ENCODE measurements at regions not wholly inside any gene's neighbourhood (a gene's known extent, or its start where the extent isn't known, plus 50 kb on each side); places are given as distances from the start of the nearest gene placed in this dataset.

DNA sequence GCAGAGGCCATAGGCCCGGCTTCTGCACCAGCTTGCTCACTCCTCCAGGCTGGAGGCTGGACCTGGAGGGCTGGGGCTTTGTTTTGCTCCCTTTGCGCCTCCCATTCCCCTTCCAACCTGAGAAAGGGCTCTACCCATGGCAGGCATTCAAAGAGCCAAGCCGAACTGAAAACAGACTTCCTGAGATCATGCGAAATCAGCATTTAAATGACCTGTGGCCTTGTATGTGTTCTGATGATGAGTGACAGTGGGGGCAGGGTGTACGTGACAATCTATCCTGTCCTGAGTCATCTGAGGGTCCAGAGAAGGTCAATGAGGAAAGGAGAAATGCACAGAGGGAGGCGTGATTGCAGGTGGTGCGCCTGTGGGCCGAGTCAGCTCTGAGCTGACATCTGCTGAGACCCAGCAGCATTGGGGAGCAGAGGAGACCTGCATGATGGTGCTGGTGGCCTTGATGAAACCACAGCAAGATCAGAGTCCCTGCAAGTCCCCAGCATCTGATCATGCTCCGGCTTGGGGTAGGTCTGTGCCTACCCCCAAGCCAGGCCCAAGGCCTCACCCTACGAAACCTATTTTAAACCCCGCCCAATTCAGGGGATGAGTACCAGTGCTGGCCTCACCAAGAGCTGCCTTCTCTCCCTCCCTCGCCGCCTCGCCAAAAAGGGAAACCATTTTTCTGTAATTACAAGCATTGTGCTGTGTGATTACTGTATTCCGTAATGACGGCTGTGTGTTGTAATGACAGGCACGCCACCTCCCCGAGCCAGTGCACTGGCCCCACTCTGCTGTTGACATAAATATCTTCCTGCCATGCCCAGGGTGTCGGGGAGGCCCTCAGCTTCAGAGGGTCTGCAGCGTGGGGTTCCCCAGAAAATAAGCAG lies 95.2 kb upstream of the ANO1 start:
- ATAC-seq (ENCODE audit: low read depth) (no peak), DNase-seq (no peak)
- Mint-ChIP-seq H3K9me3 (ENCODE audit: insufficient read depth) (no peaks in the 10 kb centered on the region), H3K4me3 (no peak overlapping the region), H3K27ac (peak overlapping the region; percentile 37), H3K4me1 (peaks cover 9% of the 10 kb centered on the region), H3K27me3 (peaks cover 54% of the 10 kb centered on the region)
- Histone ChIP-seq H3K36me3 (replicated peaks in 1 of 2; ENCODE audit: control extremely low read depth in 1 of 2, control insufficient read depth in 1 of 2, extremely low read depth in 1 of 2, insufficient read depth in 2 of 2, low read length in 1 of 2) (no peaks in the 10 kb centered on the region), H3K4me2 (replicated peaks; ENCODE audit: low read depth, low read length, poor library complexity, severe bottlenecking) (no peak overlapping the region), H4K20me1 (ENCODE audit: control insufficient read depth, insufficient read depth, low read length, poor library complexity, severe bottlenecking) (no peaks in the 10 kb centered on the region), H3K27ac (ENCODE audit: low read length in 2 of 2) (no peak overlapping the region), H3K79me2 (ENCODE audit: control insufficient read depth, insufficient read depth, low read length) (no peaks in the 10 kb centered on the region), H3K9me3 (ENCODE audit: control extremely low read depth in 1 of 3, control insufficient read depth in 2 of 3, insufficient read depth in 1 of 3, low read length in 2 of 3) (peaks cover 0 to 11% (median 0%) of the 10 kb centered on the region in 3 donors), H3K27me3 (replicated peaks in 1 of 4; ENCODE audit: control extremely low read depth in 1 of 4, control insufficient read depth in 3 of 4, insufficient read depth in 4 of 4, low read length in 3 of 4) (peaks cover 0 to 33% (median 13%) of the 10 kb centered on the region in 4 experiments), H3K9ac (ENCODE audit: low read length) (no peak overlapping the region), H2AFZ (ENCODE audit: insufficient read depth, low read depth, low read length, poor library complexity, severe bottlenecking) (no peak overlapping the region), H3K4me3 (ENCODE audit: control extremely low read depth in 1 of 5, extremely low read depth in 1 of 5, insufficient read depth in 1 of 5, low read depth in 2 of 5, low read length in 4 of 5) (no peak overlapping the region), H3K4me1 (ENCODE audit: control insufficient read depth in 2 of 2, insufficient read depth in 2 of 2, low read length in 2 of 2) (peaks cover 18 to 19% of the 10 kb centered on the region in 2 donors)
- ChIA-PET CTCF (no interaction called here), POLR2A (no interaction called here)
- 85% methylated on average over 20 of the region's 20 CpGs for WGBS (ENCODE audit: insufficient coverage)
- TF ChIP-seq CTCF (IDR thresholded peaks at IDR 0.05) (no peak), EZH2 (IDR thresholded peaks at IDR 0.05; ENCODE audit: borderline replicate concordance, insufficient read depth, low read depth, low read length, poor library complexity, severe bottlenecking) (no peak)
- intact Hi-C loops (cut with micrococcal nuclease) = no loop called here

- Mint-ChIP-seq H3K4me1 (peaks cover 9% of the 10 kb centered on the region), H3K27ac (peak overlapping the region; percentile 37), H3K27me3 (peaks cover 60% of the 10 kb centered on the region), H3K4me3 (no peak overlapping the region), H3K9me3 (ENCODE audit: insufficient read depth) (no peaks in the 10 kb centered on the region)
- Histone ChIP-seq H3K9ac (ENCODE audit: low read length) (no peak overlapping the region), H2AFZ (ENCODE audit: insufficient read depth, low read depth, low read length, poor library complexity, severe bottlenecking) (no peak overlapping the region), H4K20me1 (ENCODE audit: control insufficient read depth, insufficient read depth, low read length, poor library complexity, severe bottlenecking) (no peaks in the 10 kb centered on the region), H3K36me3 (replicated peaks in 1 of 2; ENCODE audit: control extremely low read depth in 1 of 2, control insufficient read depth in 1 of 2, extremely low read depth in 1 of 2, insufficient read depth in 2 of 2, low read length in 1 of 2) (no peaks in the 10 kb centered on the region), H3K27me3 (replicated peaks in 1 of 4; ENCODE audit: control extremely low read depth in 1 of 4, control insufficient read depth in 3 of 4, insufficient read depth in 4 of 4, low read length in 3 of 4) (peaks cover 0 to 33% (median 13%) of the 10 kb centered on the region in 4 experiments), H3K4me3 (ENCODE audit: control extremely low read depth in 1 of 5, extremely low read depth in 1 of 5, insufficient read depth in 1 of 5, low read depth in 2 of 5, low read length in 4 of 5) (no peak overlapping the region), H3K4me2 (replicated peaks; ENCODE audit: low read depth, low read length, poor library complexity, severe bottlenecking) (no peak overlapping the region), H3K9me3 (ENCODE audit: control extremely low read depth in 1 of 3, control insufficient read depth in 2 of 3, insufficient read depth in 1 of 3, low read length in 2 of 3) (peaks cover 0 to 11% (median 0%) of the 10 kb centered on the region in 3 donors), H3K27ac (ENCODE audit: low read length in 2 of 2) (no peak overlapping the region), H3K79me2 (ENCODE audit: control insufficient read depth, insufficient read depth, low read length) (no peaks in the 10 kb centered on the region), H3K4me1 (ENCODE audit: control insufficient read depth in 2 of 2, insufficient read depth in 2 of 2, low read length in 2 of 2) (peaks cover 18 to 19% of the 10 kb centered on the region in 2 donors)
- ChIA-PET CTCF (no interaction called here), POLR2A (no interaction called here)
- no peak for TF ChIP-seq CTCF (IDR thresholded peaks at IDR 0.05)
- no peak for TF ChIP-seq EZH2 (IDR thresholded peaks at IDR 0.05; ENCODE audit: borderline replicate concordance, insufficient read depth, low read depth, low read length, poor library complexity, severe bottlenecking)
- intact Hi-C loops (cut with micrococcal nuclease) = no loop called here
- no peak for DNase-seq
- no peak for ATAC-seq (ENCODE audit: low read depth)
- 81% methylated on average over 6 of the region's 10 CpGs for WGBS (ENCODE audit: insufficient coverage)
These were observed 94.6 kb upstream of the ANO1 start for GRCh38 chr11:69983571-69983877.
